ENCODE measurements at regions not wholly inside any gene's neighbourhood (a gene's known extent, or its start where the extent isn't known, plus 50 kb on each side); places are given as distances from the start of the nearest gene placed in this dataset.

DNA sequence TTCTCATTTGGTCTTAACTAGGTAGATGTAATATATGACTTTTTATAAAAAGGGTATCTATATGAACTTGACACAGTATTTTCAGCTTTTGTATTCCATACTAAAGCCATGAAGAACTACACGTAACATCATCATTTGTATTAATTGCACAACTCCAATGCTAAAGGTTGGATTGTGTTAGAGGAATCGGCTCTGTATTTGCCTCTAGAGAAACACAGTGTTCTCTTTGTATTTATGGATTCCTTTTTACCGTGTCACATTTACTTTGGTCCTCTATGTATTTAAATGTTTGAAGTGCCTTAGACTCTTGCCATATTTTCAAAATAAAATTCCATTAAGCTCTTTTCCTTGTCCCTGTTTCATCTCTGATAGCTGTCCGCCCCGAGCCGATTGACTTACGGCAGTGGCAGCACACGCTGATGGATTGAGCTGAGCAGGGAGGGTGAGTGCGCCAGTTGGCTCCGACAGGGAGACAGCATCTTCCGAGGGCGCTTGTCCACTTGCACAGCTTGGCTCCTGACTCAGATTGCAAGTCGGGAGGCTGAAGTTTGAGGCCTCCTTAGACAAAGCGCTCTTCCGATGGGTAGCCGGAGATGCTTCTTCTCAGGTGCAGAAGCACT, 95.6 kb upstream of the DMRT1 start:
- H3K4me2 ChIP-seq (ENCODE audit: low read length) = no peak overlapping the region

DNA sequence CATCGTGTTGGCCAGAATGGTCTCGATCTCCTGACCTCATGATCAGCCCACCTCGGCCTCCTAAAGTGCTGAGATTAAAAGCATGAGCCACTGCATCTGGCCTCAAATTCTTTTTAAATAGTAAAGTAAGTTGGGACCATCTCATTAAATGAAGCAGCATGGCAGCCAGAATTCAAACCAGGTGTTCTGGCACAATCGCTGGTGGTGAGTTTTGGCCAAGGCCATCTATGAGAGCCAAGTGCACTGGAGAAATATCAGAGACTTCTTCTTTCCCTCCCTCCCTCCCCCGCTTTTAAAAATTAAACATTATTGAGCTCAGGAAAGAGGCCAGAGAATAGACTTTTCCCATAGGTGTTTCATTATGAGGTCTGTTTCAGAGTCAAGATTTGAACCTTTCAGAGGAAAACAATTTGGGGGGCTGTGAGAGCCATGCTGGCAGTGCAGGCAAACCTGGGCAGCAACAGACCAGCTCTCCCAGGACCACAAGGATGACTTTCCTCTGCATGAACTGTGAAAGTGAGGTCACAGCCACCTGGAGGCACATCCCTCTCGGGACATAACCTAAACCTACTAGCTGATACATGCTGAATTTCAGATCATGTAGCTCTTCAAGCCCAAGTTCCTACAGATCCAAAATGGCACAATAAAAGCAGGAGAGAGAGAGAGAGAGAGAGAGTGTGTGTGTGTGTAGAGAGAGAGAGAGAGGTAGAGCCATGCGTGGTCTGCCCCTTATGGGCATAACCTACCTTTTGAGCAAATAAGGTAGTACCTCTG, 94.6 kb upstream of the DMRT1 start:
- no TSS peak for BruUV-seq (replicated peaks)
- H3K4me3 ChIP-seq (ENCODE audit: low read length) = no peak overlapping the region
- no peak for ATAC-seq
- 0 out of 2 replicates have a peak, but pooled peaks cover 4% of the 10 kb centered on the region for H3K36me3 ChIP-seq (ENCODE audit: low read depth, low read length)
- H3K4me1 ChIP-seq (ENCODE audit: insufficient read depth, low read length) = peaks cover 17% of the 10 kb centered on the region
- no peaks in the 10 kb centered on the region for H4K20me1 ChIP-seq (ENCODE audit: low read length)
- no peak overlapping the region for H3K9ac ChIP-seq (ENCODE audit: low read length)
- H3K9me3 ChIP-seq (ENCODE audit: low read length) = no peaks in the 10 kb centered on the region
- no peaks in the 10 kb centered on the region for H3K27me3 ChIP-seq (ENCODE audit: low read length)
- intact Hi-C loops (cut with micrococcal nuclease) = no loop called here
- no peak for DNase-seq
- peaks cover 4% of the 10 kb centered on the region for H3F3A ChIP-seq (ENCODE audit: low read length, unreplicated experiment)
- H3K27ac ChIP-seq (ENCODE audit: low read length) = no peak overlapping the region
- H3K4me2 ChIP-seq (ENCODE audit: low read length) = no peak overlapping the region
- no peak overlapping the region for H2AFZ ChIP-seq (ENCODE audit: low read length)
- H3K9me2 ChIP-seq (replicated peaks; ENCODE audit: low read length) = no peaks in the 10 kb centered on the region
- CTCF ChIA-PET = no interaction called here
- H3K79me2 ChIP-seq (ENCODE audit: low read length) = no peaks in the 10 kb centered on the region
- no peak for TF ChIP-seq EZH2phosphoT487 (IDR thresholded peaks at IDR 0.05; ENCODE audit: borderline replicate concordance, low read length)
- TF ChIP-seq, protein P1, sequence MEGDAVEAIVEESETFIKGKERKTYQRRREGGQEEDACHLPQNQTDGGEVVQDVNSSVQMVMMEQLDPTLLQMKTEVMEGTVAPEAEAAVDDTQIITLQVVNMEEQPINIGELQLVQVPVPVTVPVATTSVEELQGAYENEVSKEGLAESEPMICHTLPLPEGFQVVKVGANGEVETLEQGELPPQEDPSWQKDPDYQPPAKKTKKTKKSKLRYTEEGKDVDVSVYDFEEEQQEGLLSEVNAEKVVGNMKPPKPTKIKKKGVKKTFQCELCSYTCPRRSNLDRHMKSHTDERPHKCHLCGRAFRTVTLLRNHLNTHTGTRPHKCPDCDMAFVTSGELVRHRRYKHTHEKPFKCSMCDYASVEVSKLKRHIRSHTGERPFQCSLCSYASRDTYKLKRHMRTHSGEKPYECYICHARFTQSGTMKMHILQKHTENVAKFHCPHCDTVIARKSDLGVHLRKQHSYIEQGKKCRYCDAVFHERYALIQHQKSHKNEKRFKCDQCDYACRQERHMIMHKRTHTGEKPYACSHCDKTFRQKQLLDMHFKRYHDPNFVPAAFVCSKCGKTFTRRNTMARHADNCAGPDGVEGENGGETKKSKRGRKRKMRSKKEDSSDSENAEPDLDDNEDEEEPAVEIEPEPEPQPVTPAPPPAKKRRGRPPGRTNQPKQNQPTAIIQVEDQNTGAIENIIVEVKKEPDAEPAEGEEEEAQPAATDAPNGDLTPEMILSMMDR (conservative IDR thresholded peaks at IDR 0.05; ENCODE audit: low read depth, low read length) = no peak
- no peak for TF ChIP-seq EZH2 (IDR thresholded peaks at IDR 0.05; ENCODE audit: low read length, unreplicated experiment)
- POLR2A ChIA-PET (ENCODE audit: unreplicated experiment) = interaction anchor here (0.6 kb wide), 1 partner anchor 31 kb away, joined by 3 read pairs; no protein-coding TSS in a partner anchor

More for the DNA sequence above, 95.6 kb upstream of the DMRT1 start:
- BruUV-seq (replicated peaks) = no TSS peak
- H4K20me1 ChIP-seq (ENCODE audit: low read length) = no peaks in the 10 kb centered on the region
- intact Hi-C loops (cut with micrococcal nuclease) = no loop called here
- DNase-seq (no peak), ATAC-seq (no peak)
- no peaks in the 10 kb centered on the region for H3K79me2 ChIP-seq (ENCODE audit: low read length)
- H3K27ac ChIP-seq (ENCODE audit: low read length) = no peak overlapping the region
- H3K9me3 ChIP-seq (ENCODE audit: low read length) = no peaks in the 10 kb centered on the region
- no peak for TF ChIP-seq EZH2 (IDR thresholded peaks at IDR 0.05; ENCODE audit: low read length, unreplicated experiment)
- CTCF ChIA-PET = no interaction called here
- H3F3A ChIP-seq (ENCODE audit: low read length, unreplicated experiment) = no peaks in the 10 kb centered on the region
- peaks cover 8% of the 10 kb centered on the region for H3K4me1 ChIP-seq (ENCODE audit: insufficient read depth, low read length)
- H3K36me3 ChIP-seq (ENCODE audit: low read depth, low read length) = peaks cover 7% of the 10 kb centered on the region; the same call in 1 of the 2 replicates
- H3K9me2 ChIP-seq (replicated peaks; ENCODE audit: low read length) = no peaks in the 10 kb centered on the region
- no peak overlapping the region for H3K9ac ChIP-seq (ENCODE audit: low read length)
- POLR2A ChIA-PET (ENCODE audit: unreplicated experiment) = no interaction called here
- H3K27me3 ChIP-seq (ENCODE audit: low read length) = no peaks in the 10 kb centered on the region
- no peak overlapping the region for H3K4me3 ChIP-seq (ENCODE audit: low read length)
- no peak overlapping the region for H2AFZ ChIP-seq (ENCODE audit: low read length)

DNA sequence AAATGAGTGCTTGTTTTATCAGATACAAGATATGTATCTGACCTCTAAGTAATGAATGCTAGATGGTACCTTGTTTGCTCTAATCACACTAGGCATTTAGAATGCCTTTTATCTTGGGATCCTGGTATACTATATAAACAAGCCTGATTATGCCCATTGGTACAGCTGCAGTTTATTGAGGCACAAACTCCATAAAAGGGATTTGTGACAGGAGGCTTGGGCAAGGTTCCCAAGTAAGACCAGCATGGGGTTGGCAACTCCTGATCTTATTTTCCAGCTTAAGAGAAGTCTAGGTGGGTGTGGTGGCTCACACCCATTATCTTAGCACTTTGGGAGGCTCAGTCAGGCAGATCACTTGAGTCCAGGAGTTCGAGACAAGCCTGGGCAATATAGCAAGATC, 93.9 kb upstream of the DMRT1 start:
- ChIA-PET CTCF (no interaction called here), POLR2A (ENCODE audit: unreplicated experiment) (no interaction called here)
- DNase-seq (no peak), ATAC-seq (no peak)
- no TSS peak for BruUV-seq (replicated peaks)
- Histone ChIP-seq H3K9ac (ENCODE audit: low read length) (no peak overlapping the region), H3F3A (ENCODE audit: low read length, unreplicated experiment) (peaks cover 6% of the 10 kb centered on the region), H3K27me3 (ENCODE audit: low read length) (no peaks in the 10 kb centered on the region), H3K4me1 (ENCODE audit: insufficient read depth, low read length) (peaks cover 20% of the 10 kb centered on the region), H3K9me2 (replicated peaks; ENCODE audit: low read length) (no peaks in the 10 kb centered on the region), H3K79me2 (ENCODE audit: low read length) (no peaks in the 10 kb centered on the region), H3K9me3 (ENCODE audit: low read length) (no peaks in the 10 kb centered on the region), H3K36me3 (ENCODE audit: low read depth, low read length) (0 out of 2 replicates have a peak, but pooled peaks cover 3% of the 10 kb centered on the region), H3K27ac (ENCODE audit: low read length) (no peak overlapping the region), H3K4me3 (ENCODE audit: low read length) (no peak overlapping the region), H4K20me1 (ENCODE audit: low read length) (no peaks in the 10 kb centered on the region), H2AFZ (ENCODE audit: low read length) (no peak overlapping the region), H3K4me2 (ENCODE audit: low read length) (no peak overlapping the region)
- intact Hi-C loops (cut with micrococcal nuclease) = no loop called here
- TF ChIP-seq EZH2phosphoT487 (IDR thresholded peaks at IDR 0.05; ENCODE audit: borderline replicate concordance, low read length) (no peak), EZH2 (IDR thresholded peaks at IDR 0.05; ENCODE audit: low read length, unreplicated experiment) (no peak)
- TF ChIP-seq, protein P1 (conservative IDR thresholded peaks at IDR 0.05; ENCODE audit: low read depth, low read length) = no peak
